Peyer's patch (tissue), 4 donors: ENCODE measurements at regions not wholly inside any gene's neighbourhood (a gene's known extent, or its start where the extent isn't known, plus 50 kb on each side); places are given as distances from the start of the nearest gene placed in this dataset.

ENCODE experiments used
- CTCF ChIP-seq, 6 experiments: fragments of 450-650 bp in 4 of 6; fragments of 200-600 bp in 2 of 6; sonication (generic) in 1 of 6; IDR thresholded peaks; one replicate each; pipeline ENCODE4 v1.5.1; 2017 to 2019; ENCODE audit warnings: antibody characterized with exemption in 6 of 6, mild to moderate bottlenecking in 3 of 6, moderate library complexity in 1 of 6
- POLR2A ChIP-seq, 2 donors: fragments of 450-650 bp; IDR thresholded peaks; one replicate each; pipeline ENCODE4 v1.5.1; 2017; ENCODE audit warnings: antibody characterized with exemption in 2 of 2, mild to moderate bottlenecking in 2 of 2, moderate library complexity in 2 of 2

- TF ChIP-seq CTCF (IDR thresholded peaks at IDR 0.05): no peak
- TF ChIP-seq POLR2A (IDR thresholded peaks at IDR 0.05): no peak
Measured at GRCh38 chr7:46237466-46237865, 316.4 kb upstream of the IGFBP3 start.
